NB4 (cell line): ENCODE measurements at regions not wholly inside any gene's neighbourhood (a gene's known extent, or its start where the extent isn't known, plus 50 kb on each side); places are given as distances from the start of the nearest gene placed in this dataset.

Experiments used
- CTCF ChIP-seq: IDR thresholded peaks from one replicate; pipeline ENCODE4 v1.5.1; 2012; ENCODE audit warnings: low read depth, low read length
- MYC ChIP-seq: IDR thresholded peaks from 2 replicates; pipeline ENCODE4 v1.6.1; 2011; ENCODE audit warnings: low read depth, low read length
- POLR2A ChIP-seq: IDR thresholded peaks from 2 replicates; pipeline ENCODE4 v1.6.1; 2011; ENCODE audit warnings: mild to moderate bottlenecking; ENCODE audit not compliant: insufficient read length; ENCODE audit errors: extremely low read depth
- TF ChIP-seq, protein P1 (sequence below): IDR thresholded peaks from 2 replicates; pipeline ENCODE4 v1.6.1; 2011; ENCODE audit warnings: low read depth, low read length

- TF ChIP-seq CTCF, result no peak
- TF ChIP-seq, protein P1, sequence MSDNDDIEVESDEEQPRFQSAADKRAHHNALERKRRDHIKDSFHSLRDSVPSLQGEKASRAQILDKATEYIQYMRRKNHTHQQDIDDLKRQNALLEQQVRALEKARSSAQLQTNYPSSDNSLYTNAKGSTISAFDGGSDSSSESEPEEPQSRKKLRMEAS, result no peak
- no peak for TF ChIP-seq POLR2A
- TF ChIP-seq MYC, result no peak
Measured at GRCh38 chr5:124342986-124343385, 403.5 kb downstream of the ZNF608 start.
